GM12875 (cell line): ENCODE measurements at regions not wholly inside any gene's neighbourhood (a gene's known extent, or its start where the extent isn't known, plus 50 kb on each side); places are given as distances from the start of the nearest gene placed in this dataset.
"Not testable (repeated sequence)": the region's sequence is repeated elsewhere in the genome, so short reads cannot be mapped to it uniquely, and the experiment has no call there.

ENCODE experiments used
- H3K4me3 ChIP-seq: one replicate; pipeline ENCODE4 v1.5.1; 2011; ENCODE audit warnings: low read depth, low read length, control low read depth
- TF ChIP-seq, protein P1 (sequence below): IDR thresholded peaks from 2 replicates; pipeline ENCODE4 v1.5.1; 2011; ENCODE audit warnings: low read depth, mild to moderate bottlenecking, control low read depth, inconsistent platforms, low read length, moderate library complexity, borderline replicate concordance; ENCODE audit not compliant: insufficient read depth

DNA sequence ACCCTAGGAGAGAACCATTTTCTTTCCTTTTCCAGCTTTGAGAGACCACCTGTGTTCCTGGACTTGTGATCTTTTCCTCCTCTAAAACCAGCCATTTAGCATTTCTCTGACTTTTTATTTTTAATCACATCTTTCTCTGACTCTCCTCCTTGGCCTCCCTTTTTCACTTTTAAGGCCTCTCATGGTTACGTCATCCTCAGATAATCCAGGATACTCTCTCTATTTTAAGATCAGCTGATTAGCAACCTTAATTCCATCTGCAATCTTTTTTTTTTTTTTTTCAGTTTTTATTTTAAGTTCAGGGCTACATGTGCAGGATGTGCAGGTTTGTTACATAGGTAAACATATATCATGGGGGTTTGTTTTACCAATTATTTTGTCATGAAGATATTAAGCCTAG, 54.0 kb downstream of the RFPL4B start:
- TF ChIP-seq, protein P1, sequence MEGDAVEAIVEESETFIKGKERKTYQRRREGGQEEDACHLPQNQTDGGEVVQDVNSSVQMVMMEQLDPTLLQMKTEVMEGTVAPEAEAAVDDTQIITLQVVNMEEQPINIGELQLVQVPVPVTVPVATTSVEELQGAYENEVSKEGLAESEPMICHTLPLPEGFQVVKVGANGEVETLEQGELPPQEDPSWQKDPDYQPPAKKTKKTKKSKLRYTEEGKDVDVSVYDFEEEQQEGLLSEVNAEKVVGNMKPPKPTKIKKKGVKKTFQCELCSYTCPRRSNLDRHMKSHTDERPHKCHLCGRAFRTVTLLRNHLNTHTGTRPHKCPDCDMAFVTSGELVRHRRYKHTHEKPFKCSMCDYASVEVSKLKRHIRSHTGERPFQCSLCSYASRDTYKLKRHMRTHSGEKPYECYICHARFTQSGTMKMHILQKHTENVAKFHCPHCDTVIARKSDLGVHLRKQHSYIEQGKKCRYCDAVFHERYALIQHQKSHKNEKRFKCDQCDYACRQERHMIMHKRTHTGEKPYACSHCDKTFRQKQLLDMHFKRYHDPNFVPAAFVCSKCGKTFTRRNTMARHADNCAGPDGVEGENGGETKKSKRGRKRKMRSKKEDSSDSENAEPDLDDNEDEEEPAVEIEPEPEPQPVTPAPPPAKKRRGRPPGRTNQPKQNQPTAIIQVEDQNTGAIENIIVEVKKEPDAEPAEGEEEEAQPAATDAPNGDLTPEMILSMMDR: no peak

DNA sequence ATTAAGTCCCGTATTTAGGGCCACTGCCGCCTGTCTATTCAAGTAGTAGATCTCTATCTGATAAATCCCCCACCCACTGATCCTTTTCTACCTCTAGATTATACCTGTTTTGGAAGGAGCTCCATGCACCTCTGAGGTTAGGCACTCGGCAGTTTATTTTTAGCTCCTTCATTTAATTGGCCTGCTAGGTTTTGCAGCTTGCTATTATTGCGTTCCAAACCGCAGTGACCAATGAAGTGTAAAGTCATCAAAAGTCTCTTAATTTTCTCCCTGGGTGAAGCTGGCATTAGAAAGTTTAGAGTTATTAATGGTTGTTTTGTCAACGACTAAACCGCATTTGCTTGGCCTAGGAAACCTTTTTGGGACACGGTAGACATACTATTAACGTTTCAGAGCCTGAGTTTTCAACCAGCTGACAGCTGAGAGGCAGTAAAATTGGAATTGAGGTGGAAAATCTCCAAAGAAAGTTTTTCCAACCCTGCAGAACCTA, 60.0 kb downstream of the RFPL4B start:
- TF ChIP-seq, protein P1: no peak
- no peak overlapping the region for H3K4me3 ChIP-seq

More for the DNA sequence above, 54.0 kb downstream of the RFPL4B start:
- no peak overlapping the region for H3K4me3 ChIP-seq

DNA sequence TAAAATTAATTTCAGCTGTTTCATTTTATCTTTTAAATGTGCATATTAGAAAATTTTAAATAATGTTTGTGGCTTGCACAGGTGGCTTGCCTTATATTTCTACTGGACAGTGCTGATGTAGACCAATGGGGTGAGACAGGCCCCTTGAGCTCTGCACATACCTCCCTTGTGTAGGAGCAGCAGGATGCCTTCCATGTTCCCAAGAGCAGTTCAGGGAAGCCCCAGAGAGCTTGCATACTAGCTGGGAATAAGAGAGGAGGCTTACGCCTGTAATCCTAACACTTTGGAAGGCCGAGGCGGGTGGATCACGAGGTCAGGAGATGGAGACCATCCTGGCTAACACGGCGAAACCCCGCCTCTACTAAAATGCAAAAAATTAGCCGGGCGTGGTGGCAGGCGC, 61.4 kb downstream of the RFPL4B start:
- TF ChIP-seq, protein P1: no peak
- H3K4me3 ChIP-seq: no peak overlapping the region

DNA sequence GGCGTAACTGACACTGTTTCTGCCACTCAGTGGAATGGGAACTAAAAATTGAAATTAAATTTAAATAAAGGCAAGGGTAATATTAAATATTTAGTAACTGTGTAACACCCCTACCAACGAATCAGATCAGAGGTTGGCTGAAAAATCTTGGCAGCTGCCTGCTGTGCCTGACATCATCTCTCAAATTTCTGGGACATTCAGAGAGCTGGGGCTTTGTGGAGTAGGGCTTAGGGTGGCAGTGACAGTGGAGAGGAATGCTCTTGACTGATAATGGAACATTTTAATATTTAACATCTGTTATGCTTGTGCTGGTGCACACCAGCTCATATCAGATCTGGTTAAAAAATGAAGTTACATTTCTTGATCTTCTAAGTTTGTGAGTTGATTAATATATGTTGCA, 62.2 kb downstream of the RFPL4B start:
- TF ChIP-seq, protein P1: no peak

DNA sequence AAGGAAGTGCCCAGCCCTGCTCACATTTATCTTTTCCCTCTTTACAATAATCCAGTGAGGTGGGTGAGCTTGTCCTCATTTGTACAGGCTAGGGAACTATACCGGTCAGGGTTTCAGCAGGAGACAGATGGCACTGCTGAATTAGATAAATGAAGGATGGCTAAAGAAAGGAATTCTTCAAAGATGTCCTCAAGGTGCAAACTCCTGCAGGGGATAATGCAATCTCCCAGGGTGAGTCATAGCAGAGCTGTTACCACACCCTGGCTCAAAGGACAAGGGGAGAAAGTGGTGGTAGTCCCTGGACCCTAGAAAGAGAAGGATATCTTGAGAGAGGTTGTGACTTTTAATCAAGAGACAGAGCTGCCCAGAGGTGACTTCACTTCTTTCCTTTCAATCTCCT, 66.7 kb downstream of the RFPL4B start:
- H3K4me3 ChIP-seq: no peak overlapping the region
- TF ChIP-seq, protein P1: no peak

More for the DNA sequence above, 62.2 kb downstream of the RFPL4B start:
- H3K4me3 ChIP-seq: no peak overlapping the region

DNA sequence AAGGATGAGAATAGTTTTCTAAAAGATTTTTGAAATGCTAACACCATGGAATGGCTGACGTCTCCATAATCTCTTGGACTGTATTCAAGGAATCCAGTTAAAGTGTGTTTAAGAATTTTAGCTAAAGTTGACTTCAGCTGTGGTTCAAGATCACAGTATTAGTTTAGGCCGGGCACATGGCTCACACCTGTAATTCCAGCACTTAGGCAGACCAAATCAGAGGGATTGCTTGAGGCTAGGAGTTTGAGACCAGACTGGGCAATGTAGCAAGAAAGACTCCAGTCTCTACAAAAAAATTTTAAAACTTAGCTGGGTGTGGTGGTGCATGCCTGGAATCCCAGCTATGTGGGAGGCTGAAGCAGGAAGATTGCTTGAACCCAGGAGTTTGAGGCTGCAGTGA, 68.2 kb downstream of the RFPL4B start:
- TF ChIP-seq, protein P1: no peak
- H3K4me3 ChIP-seq: no peak overlapping the region

DNA sequence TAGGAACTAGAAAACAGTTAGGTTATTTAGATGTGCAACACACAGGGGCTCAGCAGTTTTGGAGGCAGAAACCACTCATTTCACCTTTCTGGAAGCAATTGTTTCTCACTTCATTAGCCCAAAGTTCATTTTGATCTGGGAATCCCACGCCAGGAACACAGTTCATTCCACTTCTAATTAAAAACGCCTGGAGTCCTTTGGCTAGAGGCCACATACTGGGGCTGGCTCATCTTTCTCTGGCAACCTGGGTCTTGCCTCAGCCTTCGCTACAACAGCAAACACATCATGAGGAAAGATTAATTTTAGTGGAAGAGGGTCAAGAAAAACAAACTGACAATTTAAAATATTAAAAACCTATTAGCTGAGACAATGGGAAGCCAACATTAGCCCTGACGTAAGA, 69.7 kb downstream of the RFPL4B start:
- TF ChIP-seq, protein P1: no peak
- no peak overlapping the region for H3K4me3 ChIP-seq

DNA sequence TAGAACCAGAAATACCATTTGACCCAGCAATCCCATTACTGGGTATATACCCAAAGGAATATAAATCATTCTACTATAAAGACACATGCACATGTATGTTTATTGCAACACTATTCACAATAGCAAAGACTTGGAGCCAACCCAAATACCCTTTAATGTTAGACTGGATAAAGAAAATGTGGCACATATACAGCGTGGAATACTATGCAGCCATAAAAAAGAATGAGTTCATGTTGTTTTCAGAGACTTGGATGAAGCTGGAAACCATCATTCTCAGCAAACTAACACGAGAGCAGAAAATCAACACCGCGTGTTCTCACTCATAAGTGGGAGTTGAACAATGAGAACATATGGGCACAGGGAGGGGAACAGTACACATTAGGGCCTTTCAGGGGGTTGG, 79.9 kb downstream of the RFPL4B start:
- H3K4me3 ChIP-seq: not testable (repeated sequence)
